H54 (cell line): ENCODE measurements at regions not wholly inside any gene's neighbourhood (a gene's known extent, or its start where the extent isn't known, plus 50 kb on each side); places are given as distances from the start of the nearest gene placed in this dataset.

Source experiments
- DNase-seq: peaks from one replicate; pipeline ENCODE4 v3.0.0; 2011; ENCODE audit warnings: low spot score, mixed read lengths; ENCODE audit not compliant: insufficient read length
- FAIRE-seq: peaks from 3 replicates; lab custom pipeline; 2011; peaks lifted over from hg19 to GRCh38; lab: Jason Lieb, UNC
- POLR2A ChIP-seq: IDR thresholded peaks from 2 replicates; pipeline ENCODE4 v1.6.1; 2011; ENCODE audit warnings: low read depth, mild to moderate bottlenecking, low read length

- no peak for DNase-seq
- no peak for FAIRE-seq
- no peak for TF ChIP-seq POLR2A
Measured at GRCh38 chr12:60997869-60998378, 1262.3 kb upstream of the USP15 start.

GRCh38 chr12:61009192-61009591 lies 1251.0 kb upstream of the USP15 start:
- DNase-seq (no peak), FAIRE-seq (no peak)
- TF ChIP-seq POLR2A = no peak

GRCh38 chr12:61011767-61012423 lies 1248.3 kb upstream of the USP15 start:
- no peak for FAIRE-seq
- no peak for DNase-seq
- TF ChIP-seq POLR2A = no peak

- DNase-seq = no peak
- TF ChIP-seq POLR2A = no peak
- no peak for FAIRE-seq
Measured at GRCh38 chr12:61018571-61018970, 1241.6 kb upstream of the USP15 start.

- DNase-seq = no peak
- FAIRE-seq = no peak
- no peak for TF ChIP-seq POLR2A
Measured at GRCh38 chr12:61023231-61023630, 1237.0 kb upstream of the USP15 start.

GRCh38 chr12:61029516-61029915 lies 1230.7 kb upstream of the USP15 start:
- DNase-seq = no peak

GRCh38 chr12:61037792-61038191 lies 1222.4 kb upstream of the USP15 start:
- no peak for DNase-seq
- TF ChIP-seq POLR2A = no peak
- FAIRE-seq = no peak

More at GRCh38 chr12:61029516-61029915, 1230.7 kb upstream of the USP15 start:
- TF ChIP-seq POLR2A = no peak
- FAIRE-seq = no peak

- DNase-seq = no peak
- no peak for FAIRE-seq
- no peak for TF ChIP-seq POLR2A
Measured at GRCh38 chr12:61043838-61044237, 1216.4 kb upstream of the USP15 start.

GRCh38 chr12:61044766-61045165 lies 1215.4 kb upstream of the USP15 start:
- DNase-seq = no peak
- TF ChIP-seq POLR2A = no peak
- FAIRE-seq = no peak

- no peak for DNase-seq
- no peak for TF ChIP-seq POLR2A
- no peak for FAIRE-seq
Measured at GRCh38 chr12:61070640-61071414, 1189.4 kb upstream of the USP15 start.

GRCh38 chr12:61072717-61073116 lies 1187.5 kb upstream of the USP15 start:
- no peak for TF ChIP-seq POLR2A
- no peak for FAIRE-seq
- DNase-seq = no peak

- no peak for TF ChIP-seq POLR2A
- FAIRE-seq (no peak), DNase-seq (no peak)
Measured at GRCh38 chr12:61095111-61095510, 1165.1 kb upstream of the USP15 start.

GRCh38 chr12:61098031-61098580 lies 1162.1 kb upstream of the USP15 start:
- no peak for DNase-seq
- no peak for FAIRE-seq
- no peak for TF ChIP-seq POLR2A

- DNase-seq (no peak), FAIRE-seq (no peak)
- no peak for TF ChIP-seq POLR2A
Measured at GRCh38 chr12:61107118-61107517, 1153.1 kb upstream of the USP15 start.
